Activated naive CD8-positive, alpha-beta T cell treated with anti-CD3 and anti-CD28 coated beads, Interleukin-2, amount 10 ng/mL, durations not matched to agents 7 days and 5 days (primary cell): ENCODE measurements at regions not wholly inside any gene's neighbourhood (a gene's known extent, or its start where the extent isn't known, plus 50 kb on each side); places are given as distances from the start of the nearest gene placed in this dataset.
A peak's percentile ranks its signal among the peaks of the same experiment; 100 is the strongest.
"Not testable (repeated sequence)": the region's sequence is repeated elsewhere in the genome, so short reads cannot be mapped to it uniquely, and the experiment has no call there.

Experiments used
- ATAC-seq: fragments of 150-1000 bp; cut with Tn5 transposase; one replicate; pipeline ENCODE4 v1.10.0; 2021; ENCODE audit warnings: low read depth, moderate library complexity
- POLR2A ChIA-PET: fragments of 350-600 bp; sonication (Branson Sonifier 250); formaldehyde crosslinking; loops from one replicate; lab custom pipeline; 2021; ENCODE audit warnings: antibody characterized with exemption; lab: Charles Lee
- DNase-seq: peaks from one replicate; pipeline ENCODE4 v3.0.0; 2021
- H3K27ac Mint-ChIP-seq: one replicate; pipeline ENCODE4 v1.8.0; 2022; ENCODE audit warnings: mild to moderate bottlenecking, mixed read lengths
- H3K27me3 Mint-ChIP-seq: one replicate; pipeline ENCODE4 v1.8.0; 2022; ENCODE audit warnings: mild to moderate bottlenecking, moderate library complexity, mixed read lengths
- H3K36me3 Mint-ChIP-seq: one replicate; pipeline ENCODE4 v1.8.0; 2021; ENCODE audit warnings: mild to moderate bottlenecking, mixed read lengths
- H3K4me1 Mint-ChIP-seq: one replicate; pipeline ENCODE4 v1.8.0; 2021; ENCODE audit warnings: mixed read lengths
- H3K4me3 Mint-ChIP-seq: one replicate; pipeline ENCODE4 v1.8.0; 2022; ENCODE audit warnings: mild to moderate bottlenecking, moderate library complexity, mixed read lengths
- H3K9me3 Mint-ChIP-seq: one replicate; pipeline ENCODE4 v1.8.0; 2021; ENCODE audit warnings: mixed read lengths

- H3K4me3 Mint-ChIP-seq, H3K36me3 Mint-ChIP-seq, H3K27ac Mint-ChIP-seq, ATAC-seq, POLR2A ChIA-PET, H3K4me1 Mint-ChIP-seq, H3K9me3 Mint-ChIP-seq, H3K27me3 Mint-ChIP-seq: not testable (repeated sequence)
- peak; percentile 2 for DNase-seq
Measured at GRCh38 chr16:21422824-21423223, 144.7 kb upstream of the CRYM start.

GRCh38 chr16:21404699-21405098, 126.6 kb upstream of the CRYM start:
- H3K4me3 Mint-ChIP-seq, H3K27ac Mint-ChIP-seq, H3K9me3 Mint-ChIP-seq, DNase-seq, POLR2A ChIA-PET, H3K4me1 Mint-ChIP-seq, H3K36me3 Mint-ChIP-seq, H3K27me3 Mint-ChIP-seq, ATAC-seq: not testable (repeated sequence)

GRCh38 chr16:21397866-21398265, 119.8 kb upstream of the CRYM start:
- H3K4me1 Mint-ChIP-seq, POLR2A ChIA-PET, DNase-seq, H3K4me3 Mint-ChIP-seq, H3K27ac Mint-ChIP-seq, H3K27me3 Mint-ChIP-seq, ATAC-seq, H3K9me3 Mint-ChIP-seq, H3K36me3 Mint-ChIP-seq: not testable (repeated sequence)

GRCh38 chr16:21396545-21396944, 118.5 kb upstream of the CRYM start:
- POLR2A ChIA-PET, H3K36me3 Mint-ChIP-seq, H3K4me3 Mint-ChIP-seq, H3K9me3 Mint-ChIP-seq, H3K4me1 Mint-ChIP-seq, H3K27ac Mint-ChIP-seq, DNase-seq, H3K27me3 Mint-ChIP-seq, ATAC-seq: not testable (repeated sequence)

DNA sequence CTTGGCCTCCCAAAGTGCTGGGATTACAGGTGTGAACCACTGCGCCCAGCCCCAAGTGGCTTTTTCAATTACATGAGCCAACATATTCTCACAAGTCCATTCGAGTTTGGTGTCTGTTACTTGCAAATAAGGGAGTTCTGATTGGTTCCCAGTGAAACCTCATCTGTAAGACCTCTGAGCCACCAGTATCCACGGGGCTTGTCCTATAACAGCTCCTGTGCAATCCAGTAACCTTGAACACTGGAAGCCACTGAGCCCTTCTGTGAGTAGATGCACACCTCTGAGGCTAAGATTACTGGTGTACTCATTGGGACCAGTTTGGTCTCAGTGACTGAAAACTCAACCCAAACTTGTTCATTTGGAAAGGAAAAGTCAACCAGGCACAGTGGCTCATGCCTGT, 112.5 kb upstream of the CRYM start:
- DNase-seq, H3K4me3 Mint-ChIP-seq, H3K36me3 Mint-ChIP-seq, H3K9me3 Mint-ChIP-seq, H3K27ac Mint-ChIP-seq, POLR2A ChIA-PET, H3K4me1 Mint-ChIP-seq, H3K27me3 Mint-ChIP-seq, ATAC-seq: not testable (repeated sequence)

DNA sequence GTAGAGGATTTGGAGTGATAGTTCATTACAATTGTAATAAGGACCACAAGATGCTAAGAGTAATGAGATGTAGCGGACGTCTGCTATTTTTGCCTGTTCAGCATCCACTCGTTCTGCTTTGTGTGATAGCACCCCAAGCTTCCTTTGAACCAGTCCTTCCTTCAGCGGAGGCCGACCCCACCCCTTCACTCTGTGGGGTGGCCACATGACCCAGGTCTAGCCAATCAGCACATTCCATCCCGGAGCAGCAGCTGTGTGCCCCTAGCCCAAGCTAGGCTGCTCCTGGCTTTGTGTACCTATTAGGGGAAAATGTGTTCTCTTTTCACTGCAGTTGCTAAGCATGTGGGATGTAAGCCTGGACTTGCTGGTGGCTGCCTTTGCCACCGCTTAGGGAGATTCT, 111.8 kb upstream of the CRYM start:
- H3K27me3 Mint-ChIP-seq, H3K36me3 Mint-ChIP-seq: not testable (repeated sequence)

DNA sequence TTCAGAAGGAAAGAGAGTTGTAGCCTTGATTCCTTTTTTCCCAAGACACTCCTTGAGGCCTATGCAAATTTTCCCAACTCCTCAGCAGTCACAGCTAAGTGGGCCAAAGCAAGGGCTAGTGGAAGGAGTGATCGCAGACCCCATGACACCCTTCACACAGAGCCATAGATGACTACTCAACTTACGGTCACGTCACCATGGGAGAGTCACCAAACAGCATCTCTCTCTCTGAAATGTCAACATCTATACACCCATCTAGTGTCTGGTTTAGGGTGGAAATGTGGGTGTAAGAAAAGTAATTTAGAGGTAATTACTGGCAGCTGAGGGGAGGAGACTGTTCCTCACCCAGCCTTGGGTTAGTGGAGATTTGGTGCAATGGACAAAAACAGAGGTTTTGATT, 109.7 kb upstream of the CRYM start:
- H3K27ac Mint-ChIP-seq, H3K27me3 Mint-ChIP-seq, H3K36me3 Mint-ChIP-seq, POLR2A ChIA-PET, H3K4me1 Mint-ChIP-seq, H3K4me3 Mint-ChIP-seq, ATAC-seq, DNase-seq, H3K9me3 Mint-ChIP-seq: not testable (repeated sequence)

More for the DNA sequence above, 111.8 kb upstream of the CRYM start:
- H3K27ac Mint-ChIP-seq, H3K4me1 Mint-ChIP-seq, H3K9me3 Mint-ChIP-seq, DNase-seq, H3K4me3 Mint-ChIP-seq, POLR2A ChIA-PET, ATAC-seq: not testable (repeated sequence)

DNA sequence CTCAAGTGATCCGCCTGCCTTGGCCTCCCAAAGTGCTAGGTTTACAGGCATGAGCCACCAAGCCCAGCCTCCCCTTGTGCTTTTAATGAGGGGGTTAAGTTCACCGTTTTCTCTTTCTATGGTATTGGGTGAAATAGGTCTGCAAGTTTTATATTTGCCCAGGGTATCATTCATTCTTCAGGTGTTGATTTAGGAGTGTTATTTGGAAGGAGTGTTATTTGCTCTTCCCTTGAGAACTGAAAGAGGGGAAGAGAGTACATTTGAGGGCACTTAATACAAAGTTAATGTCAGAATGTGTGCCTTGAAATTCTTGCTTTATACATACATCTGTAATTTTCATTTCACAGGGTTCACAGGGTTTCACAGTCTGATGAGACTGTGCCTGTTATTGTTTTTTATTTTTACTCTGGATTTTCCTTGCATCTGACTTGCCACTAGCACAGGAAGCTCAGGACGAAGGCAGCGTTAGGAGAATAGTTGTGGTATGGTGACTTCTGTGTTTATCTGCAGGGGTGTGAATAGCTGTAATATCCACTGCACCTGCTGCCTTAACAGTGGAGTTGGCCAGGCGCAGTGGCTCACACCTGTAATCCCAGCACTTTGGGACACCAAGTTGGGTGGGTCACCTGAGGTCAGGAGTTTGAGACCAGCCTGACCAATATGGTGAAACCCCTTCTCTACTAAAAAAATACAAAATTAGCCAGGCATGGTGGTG, 108.3 kb upstream of the CRYM start:
- H3K9me3 Mint-ChIP-seq, H3K27ac Mint-ChIP-seq, DNase-seq, H3K36me3 Mint-ChIP-seq, H3K4me3 Mint-ChIP-seq, H3K4me1 Mint-ChIP-seq, POLR2A ChIA-PET, H3K27me3 Mint-ChIP-seq, ATAC-seq: not testable (repeated sequence)

- H3K4me1 Mint-ChIP-seq, H3K27me3 Mint-ChIP-seq, H3K27ac Mint-ChIP-seq, H3K36me3 Mint-ChIP-seq, DNase-seq, H3K4me3 Mint-ChIP-seq, POLR2A ChIA-PET, H3K9me3 Mint-ChIP-seq: not testable (repeated sequence)
- peak; percentile 52 for ATAC-seq
Measured at GRCh38 chr16:21383682-21384081, 105.6 kb upstream of the CRYM start.

- H3K27me3 Mint-ChIP-seq, DNase-seq, H3K9me3 Mint-ChIP-seq, POLR2A ChIA-PET, H3K36me3 Mint-ChIP-seq, H3K4me3 Mint-ChIP-seq, H3K4me1 Mint-ChIP-seq, ATAC-seq, H3K27ac Mint-ChIP-seq: not testable (repeated sequence)
Measured at GRCh38 chr16:21379645-21380044, 101.6 kb upstream of the CRYM start.

GRCh38 chr16:21376196-21376899, 98.3 kb upstream of the CRYM start:
- POLR2A ChIA-PET, H3K36me3 Mint-ChIP-seq, ATAC-seq, H3K27ac Mint-ChIP-seq, DNase-seq, H3K9me3 Mint-ChIP-seq, H3K4me3 Mint-ChIP-seq, H3K27me3 Mint-ChIP-seq, H3K4me1 Mint-ChIP-seq: not testable (repeated sequence)

DNA sequence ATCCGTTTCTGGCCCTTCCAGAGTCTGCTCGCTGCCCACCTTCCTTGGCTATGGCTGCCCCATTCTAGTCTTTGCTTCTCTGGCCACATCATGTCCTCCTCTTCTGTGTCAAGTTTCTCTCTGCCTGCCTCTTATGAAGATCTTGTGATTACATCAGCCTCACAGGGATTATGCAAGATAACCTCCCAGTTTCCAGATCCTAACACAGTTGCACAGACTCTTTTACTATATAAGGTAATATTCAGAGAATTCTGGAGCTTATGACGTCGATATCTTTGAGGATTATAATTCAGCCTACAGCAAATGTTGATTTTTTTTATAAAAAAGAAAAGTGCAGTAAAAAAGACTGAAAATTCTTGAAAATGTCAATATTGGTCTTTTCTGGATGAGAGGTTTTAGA, 97.2 kb upstream of the CRYM start:
- H3K4me1 Mint-ChIP-seq, H3K27me3 Mint-ChIP-seq, DNase-seq, ATAC-seq, H3K27ac Mint-ChIP-seq, POLR2A ChIA-PET, H3K36me3 Mint-ChIP-seq, H3K4me3 Mint-ChIP-seq, H3K9me3 Mint-ChIP-seq: not testable (repeated sequence)

DNA sequence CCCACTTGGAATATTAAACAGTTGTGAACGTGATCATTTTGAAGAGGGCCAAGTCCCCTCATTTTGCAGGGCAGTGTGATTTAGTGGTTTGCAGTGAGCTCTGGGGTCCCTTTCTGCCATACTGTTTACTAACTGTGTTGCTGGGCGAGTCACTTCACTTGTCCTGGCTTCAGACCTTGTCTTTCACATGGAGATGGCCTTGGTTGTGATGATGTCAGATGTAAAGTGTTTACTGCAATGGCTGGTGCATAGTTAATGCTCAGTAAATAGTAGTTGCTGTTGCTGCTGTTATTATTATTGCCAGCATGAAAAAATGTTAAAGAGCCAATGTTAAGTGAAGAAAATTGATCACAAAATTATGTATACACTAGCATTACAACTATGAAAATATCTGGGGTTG, 95.4 kb upstream of the CRYM start:
- H3K36me3 Mint-ChIP-seq, H3K9me3 Mint-ChIP-seq, ATAC-seq, POLR2A ChIA-PET, H3K27me3 Mint-ChIP-seq, H3K4me1 Mint-ChIP-seq, H3K27ac Mint-ChIP-seq, DNase-seq, H3K4me3 Mint-ChIP-seq: not testable (repeated sequence)

- POLR2A ChIA-PET, ATAC-seq, DNase-seq, H3K4me3 Mint-ChIP-seq, H3K27me3 Mint-ChIP-seq, H3K27ac Mint-ChIP-seq, H3K9me3 Mint-ChIP-seq, H3K36me3 Mint-ChIP-seq, H3K4me1 Mint-ChIP-seq: not testable (repeated sequence)
Measured at GRCh38 chr16:21372862-21373261, 94.8 kb upstream of the CRYM start.
